GM18502 (cell line): ENCODE measurements at regions not wholly inside any gene's neighbourhood (a gene's known extent, or its start where the extent isn't known, plus 50 kb on each side); places are given as distances from the start of the nearest gene placed in this dataset.

ENCODE experiments used
- ATAC-seq: cut with Tn5 transposase; IDR thresholded peaks from one replicate; pipeline ENCODE4 v1.9.1; 2021; ENCODE audit warnings: mild to moderate bottlenecking; ENCODE audit not compliant: unreplicated experiment, poor library complexity

- ATAC-seq: no peak
Measured at GRCh38 chr1:34270181-34270580, 93.5 kb downstream of the C1orf94 start.

DNA sequence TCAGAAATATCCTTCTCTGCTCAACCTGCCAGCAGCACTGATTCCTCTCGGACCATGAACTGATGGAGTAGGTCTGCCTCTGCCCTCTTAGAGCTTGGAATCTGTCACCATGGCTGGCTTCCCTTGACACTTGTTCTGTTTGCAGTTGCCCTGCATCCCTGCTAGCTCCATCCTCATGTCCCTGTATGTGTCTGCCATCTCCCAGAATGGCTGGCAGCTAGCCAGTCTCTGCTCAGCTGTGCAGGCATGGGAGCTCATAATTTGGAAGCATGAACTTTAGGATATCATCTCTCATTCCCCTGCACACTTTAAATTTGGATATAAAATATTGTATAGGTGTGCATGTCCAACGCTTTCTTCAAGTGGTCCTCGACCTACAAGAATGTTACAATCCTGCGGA is 95.4 kb downstream of the C1orf94 start:
- ATAC-seq: no peak

DNA sequence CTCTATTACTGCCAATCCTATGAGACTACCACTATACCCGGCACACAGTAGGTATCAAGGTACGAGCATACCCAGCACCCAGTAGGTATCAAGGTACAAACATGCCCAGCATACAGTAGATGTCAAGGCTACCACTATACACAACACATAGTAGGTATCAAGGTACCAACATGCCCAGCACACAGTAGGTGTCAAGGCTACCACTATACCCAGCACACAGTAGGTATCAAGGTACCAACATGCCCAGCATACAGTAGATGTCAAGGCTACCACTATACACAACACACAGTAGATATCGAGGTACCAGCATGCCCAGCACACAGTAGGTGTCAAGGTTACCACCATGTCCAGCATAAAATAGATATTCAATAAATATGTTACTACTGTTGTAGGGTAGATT is 98.4 kb downstream of the C1orf94 start:
- ATAC-seq: no peak

DNA sequence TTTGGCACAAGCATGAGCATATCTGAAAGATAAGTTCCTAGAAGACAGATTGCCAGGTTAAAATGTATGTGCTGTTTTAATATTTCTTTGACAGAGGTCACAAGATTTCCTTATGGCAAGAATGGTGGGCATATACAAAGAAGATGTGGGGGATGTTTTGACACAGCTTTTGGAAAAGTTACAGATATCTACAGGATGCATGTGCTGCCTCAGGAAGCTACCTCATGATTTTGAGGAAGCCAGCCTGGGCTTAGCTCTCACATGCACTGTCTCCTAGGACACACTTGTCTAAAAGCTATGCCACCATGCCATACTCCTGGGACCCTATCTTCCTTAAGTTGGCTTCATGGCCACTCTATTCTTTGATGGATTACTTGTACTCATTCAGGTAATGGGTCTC is 99.9 kb downstream of the C1orf94 start:
- ATAC-seq: no peak

- no peak for ATAC-seq
Measured at GRCh38 chr1:34277150-34277549, 100.4 kb downstream of the C1orf94 start.

DNA sequence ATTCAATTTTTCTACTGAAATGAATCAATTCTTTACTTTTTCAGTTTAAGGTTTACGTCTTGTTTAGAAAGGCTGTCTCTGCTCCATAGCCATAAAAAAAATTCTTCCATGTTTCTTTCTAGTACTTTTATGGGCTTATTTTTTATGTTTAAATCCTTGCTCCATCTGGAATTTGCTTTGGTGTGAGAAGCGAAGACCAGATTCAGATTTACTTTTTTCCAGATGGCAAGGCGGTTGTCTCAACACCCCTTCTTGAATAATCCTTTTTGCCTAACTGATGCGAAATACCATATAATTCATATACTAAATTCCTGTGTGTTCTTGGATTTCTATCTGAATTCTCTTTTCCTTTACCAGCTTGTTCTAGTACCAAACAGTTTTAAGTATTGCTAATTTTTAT is 101.5 kb downstream of the C1orf94 start:
- no peak for ATAC-seq

GRCh38 chr1:34279971-34280370 is 103.3 kb downstream of the C1orf94 start:
- ATAC-seq: no peak

DNA sequence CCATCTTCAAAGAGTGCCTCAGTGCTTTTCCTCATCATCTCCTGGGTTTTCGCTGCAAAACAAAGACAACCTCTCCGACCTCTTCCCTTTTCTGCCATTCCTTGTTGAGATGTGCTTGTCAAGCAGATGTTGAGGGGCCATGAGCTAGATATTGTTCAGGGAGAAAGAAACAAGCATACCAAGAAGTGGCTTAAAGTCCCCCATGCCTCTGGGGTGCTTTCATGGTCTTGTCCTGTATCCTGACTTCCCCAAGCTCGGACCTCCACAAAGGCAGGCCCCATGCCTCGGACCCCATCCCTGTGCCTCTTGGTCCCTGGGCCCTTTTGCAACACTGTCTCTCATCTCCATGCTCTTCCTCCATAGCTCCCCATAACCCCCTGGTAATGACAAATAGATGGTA is 103.8 kb downstream of the C1orf94 start:
- no peak for ATAC-seq

DNA sequence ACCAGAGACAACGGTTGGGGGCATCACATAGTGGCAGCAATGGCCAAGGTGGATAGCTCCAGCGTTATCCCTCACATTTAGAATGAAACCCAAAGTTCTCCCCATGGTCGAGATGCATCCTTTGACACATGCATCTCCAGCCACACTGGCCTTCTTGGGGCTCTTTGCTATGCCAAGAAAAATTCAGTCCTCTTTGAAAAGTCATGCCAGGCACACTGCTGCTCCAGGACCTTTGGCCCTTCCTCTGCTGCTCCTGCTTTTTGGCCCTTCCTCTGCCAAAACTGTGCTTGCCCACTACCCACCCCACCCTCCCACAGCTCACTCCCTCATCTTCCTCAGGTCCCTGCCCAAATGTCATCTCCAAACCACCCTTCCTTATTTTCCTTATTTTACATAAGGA is 106.4 kb downstream of the C1orf94 start:
- ATAC-seq: no peak

DNA sequence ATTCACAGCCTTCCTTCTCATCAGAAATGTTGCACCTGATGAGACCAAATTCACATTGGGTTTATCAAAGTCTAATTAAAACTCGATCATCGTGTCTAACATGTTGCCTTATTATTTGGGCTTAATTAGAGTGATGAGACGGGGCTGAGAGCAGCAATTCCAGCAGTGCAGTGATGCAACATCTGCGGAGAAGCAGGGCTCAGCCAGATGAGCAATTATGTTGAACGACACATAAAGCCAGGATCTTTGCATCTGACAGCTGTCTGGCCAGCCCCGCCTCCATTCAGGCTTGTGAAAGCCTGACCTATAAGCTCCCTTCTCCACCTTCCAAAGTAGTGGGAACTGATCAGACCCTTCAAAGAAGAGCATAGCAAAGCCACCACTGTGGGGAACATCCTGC is 109.8 kb downstream of the C1orf94 start:
- no peak for ATAC-seq

GRCh38 chr1:34290831-34291230 is 114.1 kb downstream of the C1orf94 start:
- ATAC-seq: no peak

DNA sequence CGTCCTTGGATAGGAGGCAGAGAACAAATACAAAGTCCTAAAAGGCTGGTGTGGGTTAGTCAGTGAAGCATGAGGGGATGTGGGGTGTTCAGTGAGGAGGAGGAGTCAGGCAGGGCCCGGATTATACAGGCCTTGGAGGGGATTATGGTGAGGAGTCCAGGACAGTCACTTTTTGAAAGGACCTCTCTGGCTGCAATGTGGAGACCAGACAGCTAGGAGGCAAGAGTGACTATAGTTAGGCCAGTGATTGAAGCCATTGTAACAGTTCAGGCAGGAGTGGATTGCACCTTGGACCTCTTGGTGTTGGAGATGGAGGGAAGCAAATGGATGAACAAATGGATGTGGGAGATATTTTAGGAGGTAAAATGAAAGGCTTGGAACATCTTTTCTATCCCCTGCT is 115.8 kb downstream of the C1orf94 start:
- ATAC-seq: no peak

- no peak for ATAC-seq
Measured at GRCh38 chr1:34296059-34296458, 119.4 kb downstream of the C1orf94 start.

- no peak for ATAC-seq
Measured at GRCh38 chr1:34302798-34303197, 126.1 kb downstream of the C1orf94 start.

GRCh38 chr1:34303218-34303617 is 126.5 kb downstream of the C1orf94 start:
- ATAC-seq: no peak

- ATAC-seq: no peak
Measured at GRCh38 chr1:34306568-34306967, 129.9 kb downstream of the C1orf94 start.

- ATAC-seq: no peak
Measured at GRCh38 chr1:34312359-34312758, 135.7 kb downstream of the C1orf94 start.

- no peak for ATAC-seq
Measured at GRCh38 chr1:34315974-34316373, 139.3 kb downstream of the C1orf94 start.

GRCh38 chr1:34316773-34317172 is 140.1 kb downstream of the C1orf94 start:
- ATAC-seq: no peak

DNA sequence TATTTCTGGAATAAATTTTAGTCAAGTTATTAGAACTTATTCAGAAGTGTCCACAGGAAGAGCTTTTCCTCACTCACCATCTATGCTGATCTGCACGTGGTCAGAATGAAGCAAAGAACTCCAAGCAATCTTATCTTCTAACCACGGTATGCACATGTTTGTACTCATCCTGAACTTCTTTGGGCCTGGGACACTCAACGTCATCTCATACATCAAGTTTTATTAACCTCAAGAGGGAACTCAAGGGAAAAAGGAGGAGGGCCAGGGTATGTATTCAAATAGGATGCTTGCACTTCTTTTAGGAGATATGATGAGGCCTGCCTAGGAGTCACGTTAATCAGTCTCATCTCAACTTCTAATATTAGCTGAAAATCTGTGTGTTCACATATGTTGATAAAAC is 142.5 kb downstream of the C1orf94 start:
- no peak for ATAC-seq

- no peak for ATAC-seq
Measured at GRCh38 chr1:34320053-34320669, 143.5 kb downstream of the C1orf94 start.

DNA sequence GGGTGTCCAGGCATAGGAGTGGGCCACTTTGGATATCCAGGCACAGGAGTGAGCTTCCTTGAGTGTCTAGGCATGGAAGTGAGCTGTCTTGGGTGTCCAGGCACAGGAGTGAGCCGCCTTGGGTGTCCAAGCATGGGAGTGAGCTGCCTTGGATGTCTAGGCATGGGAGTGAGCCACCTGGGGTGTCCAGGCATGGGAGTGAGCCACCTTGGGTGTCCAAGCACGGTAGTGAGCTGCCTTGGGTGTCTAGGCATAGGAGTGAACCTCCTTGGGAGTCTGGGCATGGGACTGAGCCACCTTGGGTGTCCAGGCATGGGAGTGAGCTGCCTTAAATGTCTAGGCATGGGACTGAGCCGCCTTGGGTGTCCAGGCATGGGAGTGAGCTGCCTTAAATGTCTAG is 146.3 kb downstream of the C1orf94 start:
- no peak for ATAC-seq

- ATAC-seq: no peak
Measured at GRCh38 chr1:34324879-34325440, 148.3 kb downstream of the C1orf94 start.
